ENCODE measurements at regions not wholly inside any gene's neighbourhood (a gene's known extent, or its start where the extent isn't known, plus 50 kb on each side); places are given as distances from the start of the nearest gene placed in this dataset.
A peak's percentile ranks its signal among the peaks of the same experiment; 100 is the strongest.

- no peaks in the 10 kb centered on the region for H3K36me3 ChIP-seq
- H3K4me1 ChIP-seq = peaks cover 0 to 34% (median 14%) of the 10 kb centered on the region in 4 donors
- no peaks in the 10 kb centered on the region for H3K27me3 ChIP-seq
- no peaks in the 10 kb centered on the region for H3K9me3 ChIP-seq
- peak overlapping the region in 2 of 4 donors; percentile 10 to 42 for H3K27ac ChIP-seq
- 20 to 33% methylated on average over 3 of the region's 3 CpGs for WGBS, 2 donors
- H3K4me3 ChIP-seq = no peak overlapping the region
- DNase-seq (ENCODE audit: low spot score in 2 of 2) = peak in 1 of 2 donors; percentile 12
- TF ChIP-seq CTCF (IDR thresholded peaks at IDR 0.05) = no peak
- peak in 1 of 2 donors; percentile 27 for TF ChIP-seq EP300 (IDR thresholded peaks at IDR 0.05)
Measured at GRCh38 chr5:125584140-125584520, 837.7 kb upstream of the ZNF608 start.

GRCh38 chr5:125587631-125588030 is 835.6 kb upstream of the GRAMD2B start:
- Histone ChIP-seq H3K4me1 (peaks cover 0 to 20% (median 11%) of the 10 kb centered on the region in 4 donors), H3K9me3 (no peaks in the 10 kb centered on the region), H3K27me3 (no peaks in the 10 kb centered on the region), H3K4me3 (no peak overlapping the region), H3K36me3 (no peaks in the 10 kb centered on the region), H3K27ac (no peak overlapping the region)
- 75 to 84% methylated on average over 1 of the region's 1 CpG for WGBS, 2 donors
- TF ChIP-seq CTCF (IDR thresholded peaks at IDR 0.05) (no peak), EP300 (IDR thresholded peaks at IDR 0.05) (no peak), POLR2A (IDR thresholded peaks at IDR 0.05) (no peak)
- no peak for DNase-seq (ENCODE audit: low spot score in 2 of 2)

GRCh38 chr5:125592856-125593255 is 830.4 kb upstream of the GRAMD2B start:
- no peaks in the 10 kb centered on the region for H3K9me3 ChIP-seq
- DNase-seq (ENCODE audit: low spot score in 2 of 2) = no peak
- H3K4me1 ChIP-seq = no peaks in the 10 kb centered on the region
- TF ChIP-seq POLR2A (IDR thresholded peaks at IDR 0.05) = no peak
- no peak for TF ChIP-seq CTCF (IDR thresholded peaks at IDR 0.05)
- TF ChIP-seq EP300 (IDR thresholded peaks at IDR 0.05) = no peak
- WGBS, 2 donors = 72 to 73% methylated on average over 3 of the region's 3 CpGs
- H3K36me3 ChIP-seq = no peaks in the 10 kb centered on the region
- no peak overlapping the region for H3K4me3 ChIP-seq
- H3K27ac ChIP-seq = no peak overlapping the region
- H3K27me3 ChIP-seq = no peaks in the 10 kb centered on the region

GRCh38 chr5:125595095-125595494 is 828.1 kb upstream of the GRAMD2B start:
- no peak overlapping the region for H3K4me3 ChIP-seq
- H3K36me3 ChIP-seq = no peaks in the 10 kb centered on the region
- no peaks in the 10 kb centered on the region for H3K9me3 ChIP-seq
- no peaks in the 10 kb centered on the region for H3K27me3 ChIP-seq
- TF ChIP-seq CTCF (IDR thresholded peaks at IDR 0.05) (no peak), EP300 (IDR thresholded peaks at IDR 0.05) (no peak), POLR2A (IDR thresholded peaks at IDR 0.05) (no peak)
- H3K27ac ChIP-seq = no peak overlapping the region
- WGBS, 2 donors = 35 to 36% methylated on average over 6 of the region's 6 CpGs
- no peaks in the 10 kb centered on the region for H3K4me1 ChIP-seq
- no peak for DNase-seq (ENCODE audit: low spot score in 2 of 2)

GRCh38 chr5:125595845-125596244 is 827.4 kb upstream of the GRAMD2B start:
- no peak for TF ChIP-seq CTCF (IDR thresholded peaks at IDR 0.05)
- TF ChIP-seq EP300 (IDR thresholded peaks at IDR 0.05) = no peak
- no peak for TF ChIP-seq POLR2A (IDR thresholded peaks at IDR 0.05)
- H3K27me3 ChIP-seq = no peaks in the 10 kb centered on the region
- H3K27ac ChIP-seq = no peak overlapping the region
- no peak for DNase-seq (ENCODE audit: low spot score in 2 of 2)
- H3K9me3 ChIP-seq = no peaks in the 10 kb centered on the region
- WGBS, 2 donors = 94% methylated on average over 3 of the region's 3 CpGs
- H3K4me1 ChIP-seq = no peaks in the 10 kb centered on the region
- H3K4me3 ChIP-seq = no peak overlapping the region
- H3K36me3 ChIP-seq = no peaks in the 10 kb centered on the region

Data from tibial nerve (tissue), 4 donors.